MCF 10A (cell line): ENCODE measurements at regions not wholly inside any gene's neighbourhood (a gene's known extent, or its start where the extent isn't known, plus 50 kb on each side); places are given as distances from the start of the nearest gene placed in this dataset.

ENCODE experiments used
- BruUV-seq: library from RNA; stranded (reverse); fragments of 400-500 nt; replicated peaks from 2 replicates; lab custom pipeline; 2021; lab: Mats Ljungman, UMichigan
- CTCF ChIA-PET: fragments of 300-600 bp; sonication (Branson Sonifier 250); formaldehyde crosslinking; extraction: SDS; loops from one replicate; lab custom pipeline; 2021; ENCODE audit warnings: antibody characterized with exemption, inconsistent platforms; lab: Yijun Ruan, JAX
- POLR2A ChIA-PET: fragments of 300-600, 350-650 bp; sonication (Branson Sonifier 250); formaldehyde crosslinking; extraction: SDS; loops from one replicate; lab custom pipeline; 2020; ENCODE audit warnings: antibody characterized with exemption, inconsistent platforms; lab: Yijun Ruan, JAX
- DNase-seq: peaks from one replicate; pipeline ENCODE4 v3.0.0-alpha.2; 2018; ENCODE audit not compliant: unreplicated experiment
- H3K27ac Mint-ChIP-seq: one replicate; pipeline ENCODE4 v1.8.0; 2022; ENCODE audit warnings: mild to moderate bottlenecking, low read depth, mixed read lengths; ENCODE audit not compliant: unreplicated experiment
- H3K27me3 Mint-ChIP-seq: one replicate; pipeline ENCODE4 v1.8.0; 2022; ENCODE audit warnings: mixed read lengths; ENCODE audit not compliant: insufficient read depth, unreplicated experiment
- H3K36me3 Mint-ChIP-seq: one replicate; pipeline ENCODE4 v1.8.0; 2022; ENCODE audit warnings: mild to moderate bottlenecking, moderate library complexity, mixed read lengths; ENCODE audit not compliant: insufficient read depth, unreplicated experiment
- H3K4me1 Mint-ChIP-seq: one replicate; pipeline ENCODE4 v1.8.0; 2022; ENCODE audit warnings: mixed read lengths; ENCODE audit not compliant: insufficient read depth, unreplicated experiment
- H3K4me3 Mint-ChIP-seq: one replicate; pipeline ENCODE4 v1.8.0; 2022; ENCODE audit warnings: mild to moderate bottlenecking, moderate library complexity, mixed read lengths; ENCODE audit not compliant: unreplicated experiment
- H3K9me3 Mint-ChIP-seq: one replicate; pipeline ENCODE4 v1.8.0; 2022; ENCODE audit warnings: mixed read lengths; ENCODE audit not compliant: unreplicated experiment
- CTCF ChIP-seq: fragments of 200-600 bp; IDR thresholded peaks from one replicate; pipeline ENCODE4 v1.8.0; 2022; ENCODE audit warnings: antibody characterized with exemption, mild to moderate bottlenecking; ENCODE audit not compliant: unreplicated experiment
- intact Hi-C: fragments of 100-400 bp; cut with micrococcal nuclease; formaldehyde crosslinking; loops from 2 replicates; pipeline ENCODE4 v1.14.1; 2022

DNA sequence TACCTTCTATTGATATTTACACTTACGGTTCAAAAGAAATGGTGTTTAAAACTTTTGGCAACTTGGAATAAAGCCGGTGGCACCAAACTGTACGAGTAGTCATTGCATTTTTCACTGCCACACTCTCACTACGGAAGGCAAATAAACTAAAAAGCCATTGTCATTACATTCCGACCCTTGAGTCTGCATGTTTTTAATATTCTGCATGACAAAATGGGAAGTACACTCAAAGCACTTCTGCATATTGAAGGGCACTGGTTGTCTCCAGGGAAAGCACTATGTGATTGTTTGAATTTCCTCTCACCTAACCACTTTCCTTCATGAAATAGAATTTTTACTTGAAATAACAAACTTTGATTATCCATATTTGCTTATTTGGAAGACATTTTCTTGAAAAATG lies 426.3 kb downstream of the CETN3 start:
- no peak for TF ChIP-seq CTCF
- intact Hi-C loops, result no loop called here
- H3K9me3 Mint-ChIP-seq, result no peaks in the 10 kb centered on the region
- H3K27ac Mint-ChIP-seq, result no peak overlapping the region
- no peaks in the 10 kb centered on the region for H3K27me3 Mint-ChIP-seq
- CTCF ChIA-PET, result interaction anchor here (1.4 kb wide), 1 partner anchor 187 kb away, joined by 3 read pairs; no protein-coding TSS in a partner anchor
- no peak overlapping the region for H3K4me3 Mint-ChIP-seq
- no peaks in the 10 kb centered on the region for H3K36me3 Mint-ChIP-seq
- BruUV-seq, result no TSS peak
- POLR2A ChIA-PET, result no interaction called here
- H3K4me1 Mint-ChIP-seq, result no peaks in the 10 kb centered on the region
- no peak for DNase-seq

DNA sequence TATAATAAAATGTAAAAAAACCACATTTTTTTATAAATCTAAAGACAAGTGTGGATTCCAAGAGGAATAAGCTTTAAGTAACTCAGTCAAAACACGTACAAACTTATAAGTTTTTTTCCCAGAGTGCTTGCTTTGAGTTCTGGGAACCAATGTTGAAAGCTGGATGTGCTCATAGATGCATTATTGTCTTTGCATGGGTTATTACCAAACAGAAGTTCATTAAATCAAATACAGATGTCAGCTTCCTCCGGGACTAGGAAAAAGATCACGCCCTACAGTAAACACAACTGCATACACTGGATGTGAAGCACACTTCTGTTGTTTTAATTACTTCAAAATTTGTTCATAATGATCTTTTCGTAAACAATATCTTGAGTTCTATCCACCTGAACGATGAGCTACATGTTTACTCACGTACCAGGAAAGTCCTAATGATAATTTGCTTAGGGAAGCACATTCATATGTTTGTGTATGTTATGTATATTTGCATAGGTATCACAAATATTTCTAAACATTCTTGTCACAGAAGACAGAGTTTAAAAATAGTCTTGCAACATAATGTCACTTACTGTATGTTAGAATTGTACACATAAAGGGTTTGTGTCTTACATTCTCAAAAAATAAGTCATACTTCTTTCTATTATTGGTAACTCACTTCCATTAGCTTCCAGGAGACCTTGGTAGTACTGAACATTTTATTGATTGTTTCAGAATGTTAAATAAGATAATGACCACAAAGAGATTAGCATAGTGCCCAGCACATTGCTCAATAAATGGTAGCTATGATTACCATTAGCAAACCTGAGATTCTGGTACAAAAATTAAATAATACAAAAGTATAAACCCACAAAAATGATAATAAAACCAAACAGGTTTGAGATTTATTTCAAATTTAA lies 427.4 kb downstream of the CETN3 start:
- no peaks in the 10 kb centered on the region for H3K27me3 Mint-ChIP-seq
- intact Hi-C loops, result no loop called here
- no peaks in the 10 kb centered on the region for H3K4me1 Mint-ChIP-seq
- no peaks in the 10 kb centered on the region for H3K9me3 Mint-ChIP-seq
- POLR2A ChIA-PET, result no interaction called here
- BruUV-seq, result no TSS peak
- no peaks in the 10 kb centered on the region for H3K36me3 Mint-ChIP-seq
- CTCF ChIA-PET, result interaction anchor here (0.6 to 1.4 kb wide), 2 partner anchors 58 to 188 kb away, joined by 3 read pairs; no protein-coding TSS in a partner anchor
- H3K4me3 Mint-ChIP-seq, result no peak overlapping the region
- TF ChIP-seq CTCF, result no peak
- DNase-seq, result no peak
- H3K27ac Mint-ChIP-seq, result no peak overlapping the region

DNA sequence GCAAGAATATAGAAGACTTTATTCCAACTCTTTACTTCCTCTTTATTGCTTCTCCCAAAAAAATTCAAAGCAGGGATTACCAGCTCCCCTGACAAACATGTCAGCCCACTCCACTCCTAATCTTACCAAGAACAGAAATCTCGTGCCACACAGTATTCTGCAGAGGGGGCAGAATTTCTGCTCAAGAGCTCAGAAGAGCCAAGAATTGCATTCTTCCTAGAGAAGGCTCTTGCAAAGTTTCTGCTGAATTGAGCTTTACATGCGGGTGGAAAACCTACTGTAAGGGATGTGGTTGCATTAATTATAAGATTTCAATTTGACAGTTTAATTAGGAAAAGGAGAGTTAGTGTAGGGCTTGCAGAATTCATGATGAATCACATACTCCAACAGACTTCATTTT lies 428.5 kb downstream of the CETN3 start:
- POLR2A ChIA-PET, result interaction anchor here (0.7 kb wide), 1 partner anchor 19 kb away, joined by 3 read pairs; no protein-coding TSS in a partner anchor

More for the DNA sequence above, 428.5 kb downstream of the CETN3 start:
- H3K9me3 Mint-ChIP-seq, result no peaks in the 10 kb centered on the region
- CTCF ChIA-PET, result interaction anchor here (0.6 kb wide), 1 partner anchor 447 kb away, joined by 3 read pairs; no protein-coding TSS in a partner anchor
- no peaks in the 10 kb centered on the region for H3K36me3 Mint-ChIP-seq
- no peaks in the 10 kb centered on the region for H3K4me1 Mint-ChIP-seq
- TF ChIP-seq CTCF, result no peak
- no peak overlapping the region for H3K27ac Mint-ChIP-seq
- BruUV-seq, result no TSS peak
- H3K27me3 Mint-ChIP-seq, result no peaks in the 10 kb centered on the region
- no peak overlapping the region for H3K4me3 Mint-ChIP-seq
- intact Hi-C loops, result no loop called here
- DNase-seq, result no peak
